ENCODE measurements at regions not wholly inside any gene's neighbourhood (a gene's known extent, or its start where the extent isn't known, plus 50 kb on each side); places are given as distances from the start of the nearest gene placed in this dataset.

DNA sequence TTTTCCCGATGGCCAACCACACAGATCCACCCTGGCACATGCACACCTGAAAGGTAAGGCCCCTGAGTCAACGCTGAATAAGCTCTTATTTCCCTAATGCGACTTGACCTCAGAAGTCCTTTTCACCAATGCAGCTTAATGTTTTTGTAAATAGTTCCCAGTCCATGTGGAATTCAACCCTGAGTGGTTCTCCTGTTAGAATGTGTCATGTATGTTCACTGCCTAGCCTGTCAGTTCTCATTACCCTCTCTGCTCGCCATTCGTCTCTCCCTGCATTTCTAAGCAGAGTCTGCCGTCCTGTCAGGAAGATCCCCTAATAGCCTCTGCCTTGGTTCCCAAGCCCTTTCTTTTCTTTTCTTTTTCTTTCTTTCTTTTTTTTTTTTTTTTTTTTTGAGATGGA is 392.6 kb upstream of the SHH start:
- TF ChIP-seq JUND (IDR thresholded peaks at IDR 0.05): no peak
- TF ChIP-seq TAF1 (conservative IDR thresholded peaks at IDR 0.05): no peak
- no peak for TF ChIP-seq YY1 (IDR thresholded peaks at IDR 0.05)
- TF ChIP-seq, protein P1, sequence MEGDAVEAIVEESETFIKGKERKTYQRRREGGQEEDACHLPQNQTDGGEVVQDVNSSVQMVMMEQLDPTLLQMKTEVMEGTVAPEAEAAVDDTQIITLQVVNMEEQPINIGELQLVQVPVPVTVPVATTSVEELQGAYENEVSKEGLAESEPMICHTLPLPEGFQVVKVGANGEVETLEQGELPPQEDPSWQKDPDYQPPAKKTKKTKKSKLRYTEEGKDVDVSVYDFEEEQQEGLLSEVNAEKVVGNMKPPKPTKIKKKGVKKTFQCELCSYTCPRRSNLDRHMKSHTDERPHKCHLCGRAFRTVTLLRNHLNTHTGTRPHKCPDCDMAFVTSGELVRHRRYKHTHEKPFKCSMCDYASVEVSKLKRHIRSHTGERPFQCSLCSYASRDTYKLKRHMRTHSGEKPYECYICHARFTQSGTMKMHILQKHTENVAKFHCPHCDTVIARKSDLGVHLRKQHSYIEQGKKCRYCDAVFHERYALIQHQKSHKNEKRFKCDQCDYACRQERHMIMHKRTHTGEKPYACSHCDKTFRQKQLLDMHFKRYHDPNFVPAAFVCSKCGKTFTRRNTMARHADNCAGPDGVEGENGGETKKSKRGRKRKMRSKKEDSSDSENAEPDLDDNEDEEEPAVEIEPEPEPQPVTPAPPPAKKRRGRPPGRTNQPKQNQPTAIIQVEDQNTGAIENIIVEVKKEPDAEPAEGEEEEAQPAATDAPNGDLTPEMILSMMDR (IDR thresholded peaks at IDR 0.05; ENCODE audit: low read depth, low read length, missing input control): no peak
- TF ChIP-seq, protein P2, sequence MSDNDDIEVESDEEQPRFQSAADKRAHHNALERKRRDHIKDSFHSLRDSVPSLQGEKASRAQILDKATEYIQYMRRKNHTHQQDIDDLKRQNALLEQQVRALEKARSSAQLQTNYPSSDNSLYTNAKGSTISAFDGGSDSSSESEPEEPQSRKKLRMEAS (IDR thresholded peaks at IDR 0.05): no peak
- TF ChIP-seq REST (IDR thresholded peaks at IDR 0.05): no peak
- no peak for TF ChIP-seq ATF3 (IDR thresholded peaks at IDR 0.05)
- no peak for TF ChIP-seq GABPA (IDR thresholded peaks at IDR 0.05 in 1 of 2, conservative IDR thresholded peaks at IDR 0.05 in 1 of 2)
- no peak for TF ChIP-seq RAD21 (IDR thresholded peaks at IDR 0.05)
- TF ChIP-seq, protein P3, sequence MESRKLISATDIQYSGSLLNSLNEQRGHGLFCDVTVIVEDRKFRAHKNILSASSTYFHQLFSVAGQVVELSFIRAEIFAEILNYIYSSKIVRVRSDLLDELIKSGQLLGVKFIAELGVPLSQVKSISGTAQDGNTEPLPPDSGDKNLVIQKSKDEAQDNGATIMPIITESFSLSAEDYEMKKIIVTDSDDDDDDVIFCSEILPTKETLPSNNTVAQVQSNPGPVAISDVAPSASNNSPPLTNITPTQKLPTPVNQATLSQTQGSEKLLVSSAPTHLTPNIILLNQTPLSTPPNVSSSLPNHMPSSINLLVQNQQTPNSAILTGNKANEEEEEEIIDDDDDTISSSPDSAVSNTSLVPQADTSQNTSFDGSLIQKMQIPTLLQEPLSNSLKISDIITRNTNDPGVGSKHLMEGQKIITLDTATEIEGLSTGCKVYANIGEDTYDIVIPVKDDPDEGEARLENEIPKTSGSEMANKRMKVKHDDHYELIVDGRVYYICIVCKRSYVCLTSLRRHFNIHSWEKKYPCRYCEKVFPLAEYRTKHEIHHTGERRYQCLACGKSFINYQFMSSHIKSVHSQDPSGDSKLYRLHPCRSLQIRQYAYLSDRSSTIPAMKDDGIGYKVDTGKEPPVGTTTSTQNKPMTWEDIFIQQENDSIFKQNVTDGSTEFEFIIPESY (IDR thresholded peaks at IDR 0.05): no peak
- TF ChIP-seq RXRA (IDR thresholded peaks at IDR 0.05): no peak
- TF ChIP-seq SP1 (IDR thresholded peaks at IDR 0.05): no peak
- no peak for TF ChIP-seq HNF4A (conservative IDR thresholded peaks at IDR 0.05)
- TF ChIP-seq FOXA1 (IDR thresholded peaks at IDR 0.05): no peak
